HG02588 (cell line): ENCODE measurements at regions not wholly inside any gene's neighbourhood (a gene's known extent, or its start where the extent isn't known, plus 50 kb on each side); places are given as distances from the start of the nearest gene placed in this dataset.

Experiments
- ATAC-seq: cut with Tn5 transposase; IDR thresholded peaks from one replicate; pipeline ENCODE4 v1.9.1; 2021; ENCODE audit warnings: mild to moderate bottlenecking, moderate library complexity; ENCODE audit not compliant: unreplicated experiment

DNA sequence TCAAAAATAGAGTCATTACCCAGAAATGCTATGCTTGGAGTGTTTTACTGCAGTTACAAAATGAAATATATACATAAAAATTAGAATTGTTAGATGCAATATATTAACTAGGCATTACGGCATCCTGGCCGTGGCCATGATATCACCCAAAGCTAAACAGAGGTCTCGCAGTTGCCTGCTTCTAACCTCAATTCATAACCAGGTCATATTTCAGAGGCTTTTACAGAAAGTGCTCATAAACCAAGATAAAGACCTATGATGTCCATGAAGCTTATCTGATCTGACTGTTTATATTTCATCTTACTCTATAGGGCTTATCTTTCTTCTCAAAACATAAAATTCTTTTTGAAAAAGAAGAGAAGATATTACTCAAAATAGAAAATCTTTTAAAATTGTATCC, 664.5 kb upstream of the SALL1 start:
- no peak for ATAC-seq

DNA sequence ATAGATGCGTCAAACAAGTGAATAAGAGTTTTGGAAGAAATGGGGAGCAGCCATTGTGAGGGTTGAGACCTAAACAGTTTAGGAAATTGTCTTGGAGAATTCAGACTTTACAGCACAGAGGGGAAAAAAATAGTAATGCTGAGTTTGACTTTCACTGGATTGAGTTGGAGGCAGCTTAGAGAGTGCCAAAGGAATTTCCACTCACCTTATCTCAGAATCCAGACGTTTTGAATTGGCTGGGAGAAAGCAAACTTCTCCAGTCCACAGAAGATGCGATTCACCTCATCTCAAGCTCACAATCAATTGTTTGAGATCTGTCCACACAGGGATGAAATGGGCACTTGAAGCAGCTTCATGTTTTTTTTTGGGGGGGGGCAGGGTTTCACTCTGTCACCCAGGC, 663.5 kb upstream of the SALL1 start:
- no peak for ATAC-seq

DNA sequence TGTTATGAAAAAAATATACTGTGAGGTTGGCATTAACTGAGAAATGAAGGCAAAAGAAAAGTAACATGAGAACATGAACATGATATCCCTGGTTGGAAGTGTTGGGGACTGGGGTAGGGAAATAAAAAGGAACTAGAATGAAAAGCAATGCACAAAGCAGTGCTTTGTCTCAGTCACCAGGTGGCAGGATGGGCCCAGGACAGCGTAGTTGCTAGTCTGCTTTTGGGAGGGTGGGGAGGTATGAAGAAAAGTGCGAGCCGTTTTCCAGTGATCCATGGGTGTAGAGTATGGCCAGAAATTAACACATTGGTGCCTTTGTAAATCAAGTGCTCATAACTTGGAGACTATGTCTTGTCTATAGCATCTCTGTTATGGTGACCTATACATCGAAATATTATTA, 662.5 kb upstream of the SALL1 start:
- ATAC-seq = no peak

DNA sequence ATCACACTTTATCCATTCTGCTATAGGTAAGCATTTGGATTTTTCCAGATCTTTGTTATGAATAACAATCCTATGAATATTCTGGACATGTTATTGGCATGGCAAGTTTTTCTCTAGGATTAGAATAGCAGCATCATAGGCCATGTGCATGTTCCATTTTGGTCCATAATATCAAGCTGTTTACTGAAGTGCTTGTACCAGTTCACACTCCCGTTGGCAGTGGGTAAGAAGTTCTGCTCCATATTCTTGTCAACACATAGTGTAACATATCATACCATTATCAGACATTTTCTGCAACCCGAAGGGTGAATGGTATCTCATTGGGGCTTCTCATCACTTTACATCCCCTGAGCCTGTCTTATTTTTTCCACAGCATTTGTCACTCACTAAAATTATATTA, 661.9 kb upstream of the SALL1 start:
- ATAC-seq = no peak

GRCh38 chr16:51807551-51807950, 656.5 kb upstream of the SALL1 start:
- no peak for ATAC-seq

- no peak for ATAC-seq
Observed at GRCh38 chr16:51801635-51802034, 650.6 kb upstream of the SALL1 start.

DNA sequence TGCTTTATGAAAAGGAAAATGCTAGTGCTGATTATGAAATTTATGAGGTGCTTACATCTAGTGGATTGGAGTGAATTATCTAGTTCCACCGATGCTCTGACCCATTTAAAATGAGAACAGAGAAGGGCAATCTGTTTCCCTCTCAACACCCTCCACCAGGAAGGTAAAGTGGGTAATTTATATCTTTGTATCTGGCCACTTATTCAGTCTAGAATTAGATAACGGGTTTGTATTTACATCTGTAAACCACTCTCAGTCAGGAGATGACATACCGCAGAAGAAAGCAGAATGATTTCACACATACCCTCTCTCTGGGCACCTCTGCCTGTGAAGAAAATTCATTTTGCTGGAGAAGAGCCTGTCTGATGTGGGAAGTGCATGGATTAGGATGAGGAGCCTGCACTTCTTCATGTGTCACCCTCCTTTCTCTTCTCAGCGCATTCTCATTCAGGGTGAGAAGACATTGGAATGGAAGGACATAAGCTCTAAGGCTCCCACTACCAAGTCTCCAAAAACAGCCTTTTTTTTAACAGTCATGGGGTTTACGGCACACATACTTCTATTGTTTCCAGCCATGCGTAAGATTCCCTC, 646.7 kb upstream of the SALL1 start:
- ATAC-seq = no peak

- no peak for ATAC-seq
Observed at GRCh38 chr16:51779240-51779639, 628.2 kb upstream of the SALL1 start.

GRCh38 chr16:51773071-51773890, 622.2 kb upstream of the SALL1 start:
- ATAC-seq = no peak

- ATAC-seq = no peak
Observed at GRCh38 chr16:51766739-51767138, 615.7 kb upstream of the SALL1 start.

- no peak for ATAC-seq
Observed at GRCh38 chr16:51763072-51763661, 612.1 kb upstream of the SALL1 start.

- ATAC-seq = peak; percentile 88
Observed at GRCh38 chr16:51762081-51762996, 611.3 kb upstream of the SALL1 start.

DNA sequence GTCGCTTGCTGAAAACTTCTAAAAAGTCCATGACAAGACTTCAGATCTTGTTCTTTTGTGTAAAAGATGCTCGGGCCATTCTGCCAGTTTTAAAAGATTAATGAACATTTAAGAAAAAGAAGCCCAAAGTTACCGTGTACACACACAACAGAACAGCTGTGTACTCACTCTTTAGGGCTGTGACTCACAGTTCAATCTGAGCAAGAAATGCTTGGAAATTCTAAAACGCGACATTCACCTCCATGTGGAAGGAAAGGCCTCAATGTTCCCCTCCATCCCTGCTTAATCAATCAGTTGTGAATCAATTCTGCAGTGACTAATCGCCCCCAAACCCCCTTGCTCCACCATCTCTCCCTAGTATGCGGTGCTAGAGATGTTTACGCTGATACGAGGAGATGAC, 609.9 kb upstream of the SALL1 start:
- no peak for ATAC-seq

DNA sequence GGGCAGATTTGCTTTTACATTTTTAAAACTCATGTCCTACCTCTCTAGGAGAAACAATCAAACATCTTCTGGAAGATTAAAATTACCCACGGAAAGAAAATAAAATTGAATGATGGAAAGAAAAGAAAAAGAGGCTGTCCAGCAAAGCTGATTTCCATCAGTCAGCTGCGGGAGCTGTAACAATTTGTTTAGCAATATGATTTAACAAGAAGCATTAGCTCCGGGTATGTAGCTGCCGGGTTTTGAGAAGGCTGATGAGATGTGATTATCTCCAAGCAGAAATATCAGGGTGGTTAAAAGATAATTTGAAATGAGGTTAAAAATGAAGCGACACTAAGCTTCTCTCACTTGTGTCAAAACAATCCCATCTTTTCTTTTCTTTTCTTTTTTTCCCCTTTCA, 608.9 kb upstream of the SALL1 start:
- ATAC-seq = no peak

- ATAC-seq = no peak
Observed at GRCh38 chr16:51759329-51759728, 608.3 kb upstream of the SALL1 start.

DNA sequence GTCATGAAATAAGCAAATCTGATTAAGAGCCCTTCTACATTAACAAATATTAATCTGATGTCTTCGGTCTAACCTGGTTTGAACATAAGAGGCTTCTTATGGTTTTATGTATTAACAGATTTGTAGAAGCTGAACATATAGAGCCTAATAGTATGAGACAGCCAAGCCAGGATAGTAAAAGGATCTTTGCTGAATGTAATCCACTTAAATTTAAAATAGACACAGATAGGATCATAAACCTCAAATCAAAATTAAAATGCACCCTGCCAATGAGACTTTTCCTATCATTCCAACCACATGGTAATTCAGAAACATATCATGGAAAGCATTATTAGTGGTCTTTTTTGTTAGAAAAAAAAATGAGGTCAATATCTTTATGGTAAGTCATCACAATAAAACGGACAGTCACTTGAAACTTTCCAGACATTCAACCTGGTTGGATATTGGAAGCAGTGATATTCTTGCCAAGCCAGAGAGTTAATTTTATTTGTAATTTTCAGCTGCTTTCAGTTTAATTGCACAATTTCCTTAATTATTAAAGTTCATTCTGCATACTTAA, 606.9 kb upstream of the SALL1 start:
- no peak for ATAC-seq

- ATAC-seq = no peak
Observed at GRCh38 chr16:51757505-51757904, 606.4 kb upstream of the SALL1 start.

GRCh38 chr16:51757124-51757470, 606.0 kb upstream of the SALL1 start:
- ATAC-seq = no peak

GRCh38 chr16:51756447-51757123, 605.5 kb upstream of the SALL1 start:
- ATAC-seq = no peak

GRCh38 chr16:51755577-51756355, 604.7 kb upstream of the SALL1 start:
- no peak for ATAC-seq
